ENCODE measurements at regions not wholly inside any gene's neighbourhood (a gene's known extent, or its start where the extent isn't known, plus 50 kb on each side); places are given as distances from the start of the nearest gene placed in this dataset.
"Not testable (repeated sequence)": the region's sequence is repeated elsewhere in the genome, so short reads cannot be mapped to it uniquely, and the experiment has no call there.

GRCh38 chr1:244768804-244769203 lies 66.7 kb upstream of the COX20 start:
- H3K4me3 ChIP-seq: no peak overlapping the region
- H3K27me3 ChIP-seq: no peaks in the 10 kb centered on the region
- no peaks in the 10 kb centered on the region for H3K36me3 ChIP-seq
- no peak for TF ChIP-seq EP300 (IDR thresholded peaks at IDR 0.05)
- TF ChIP-seq POLR2A (IDR thresholded peaks at IDR 0.05): no peak
- no peak for TF ChIP-seq POLR2AphosphoS5 (IDR thresholded peaks at IDR 0.05)
- no peak for TF ChIP-seq CTCF (IDR thresholded peaks at IDR 0.05)
- H3K9me3 ChIP-seq: no peaks in the 10 kb centered on the region
- H3K4me1 ChIP-seq: no peaks in the 10 kb centered on the region
- WGBS, 2 donors: 92 to 100% methylated on average over 4 of the region's 5 CpGs
- DNase-seq (no peak), ATAC-seq (ENCODE audit: low FRiP score in 2 of 2) (no peak)
- no peak overlapping the region for H3K27ac ChIP-seq

- DNase-seq; H3K27ac ChIP-seq; H3K9me3 ChIP-seq; H3K36me3 ChIP-seq; H3K4me1 ChIP-seq; ATAC-seq (ENCODE audit: low FRiP score in 2 of 2); H3K4me3 ChIP-seq; H3K27me3 ChIP-seq: not testable (repeated sequence)
- WGBS, 2 donors: 87 to 91% methylated on average over 7 of the region's 7 CpGs
These were observed 64.9 kb upstream of the COX20 start for GRCh38 chr1:244770556-244770955.

GRCh38 chr1:244773513-244773912 lies 61.9 kb upstream of the COX20 start:
- no peak overlapping the region for H3K27ac ChIP-seq
- DNase-seq (no peak), ATAC-seq (ENCODE audit: low FRiP score in 2 of 2) (no peak)
- no peaks in the 10 kb centered on the region for H3K27me3 ChIP-seq
- H3K36me3 ChIP-seq: no peaks in the 10 kb centered on the region
- TF ChIP-seq CTCF (IDR thresholded peaks at IDR 0.05) (no peak), EP300 (IDR thresholded peaks at IDR 0.05) (no peak), POLR2AphosphoS5 (IDR thresholded peaks at IDR 0.05) (no peak), POLR2A (IDR thresholded peaks at IDR 0.05) (no peak)
- no peak overlapping the region for H3K4me3 ChIP-seq
- H3K4me1 ChIP-seq: no peaks in the 10 kb centered on the region
- 93 to 95% methylated on average over 1 of the region's 1 CpG for WGBS, 2 donors
- no peaks in the 10 kb centered on the region for H3K9me3 ChIP-seq

- H3K4me3 ChIP-seq; H3K27ac ChIP-seq; H3K36me3 ChIP-seq; DNase-seq; H3K4me1 ChIP-seq; H3K9me3 ChIP-seq; H3K27me3 ChIP-seq; ATAC-seq (ENCODE audit: low FRiP score in 2 of 2): not testable (repeated sequence)
- 85% methylated on average over 1 of the region's 1 CpG; no CpG with 5 or more reads in 1 of the 2 donors for WGBS, 2 donors
These were observed 58.7 kb upstream of the COX20 start for GRCh38 chr1:244776783-244777182.

GRCh38 chr1:244778344-244778743 lies 57.1 kb upstream of the COX20 start:
- DNase-seq: no peak
- Histone ChIP-seq H3K36me3 (no peaks in the 10 kb centered on the region), H3K4me3 (no peak overlapping the region), H3K9me3 (no peaks in the 10 kb centered on the region), H3K27me3 (no peaks in the 10 kb centered on the region), H3K4me1 (no peaks in the 10 kb centered on the region), H3K27ac (no peak overlapping the region)
- ATAC-seq (ENCODE audit: low FRiP score in 2 of 2): peak in 1 of 2 donors; percentile 62
- TF ChIP-seq CTCF (IDR thresholded peaks at IDR 0.05): no peak
- TF ChIP-seq POLR2AphosphoS5 (IDR thresholded peaks at IDR 0.05): no peak
- no peak for TF ChIP-seq POLR2A (IDR thresholded peaks at IDR 0.05)
- TF ChIP-seq EP300 (IDR thresholded peaks at IDR 0.05): no peak
- WGBS, 2 donors: 63 to 74% methylated on average over 2 of the region's 2 CpGs

- 83 to 87% methylated on average over 5 of the region's 5 CpGs for WGBS, 2 donors
- H3K27me3 ChIP-seq: no peaks in the 10 kb centered on the region
These were observed 56.0 kb upstream of the COX20 start for GRCh38 chr1:244779410-244779809.

More at GRCh38 chr1:244779410-244779809, 56.0 kb upstream of the COX20 start:
- H3K36me3 ChIP-seq: no peaks in the 10 kb centered on the region
- no peaks in the 10 kb centered on the region for H3K9me3 ChIP-seq
- no peak for DNase-seq
- H3K4me3 ChIP-seq: no peak overlapping the region
- TF ChIP-seq POLR2A (IDR thresholded peaks at IDR 0.05): no peak
- TF ChIP-seq POLR2AphosphoS5 (IDR thresholded peaks at IDR 0.05): no peak
- TF ChIP-seq EP300 (IDR thresholded peaks at IDR 0.05): no peak
- ATAC-seq (ENCODE audit: low FRiP score in 2 of 2): no peak
- H3K27ac ChIP-seq: no peak overlapping the region
- H3K4me1 ChIP-seq: no peaks in the 10 kb centered on the region

Data from upper lobe of left lung (tissue), 6 donors.